NCI-H1694 (cell line): ENCODE measurements at regions not wholly inside any gene's neighbourhood (a gene's known extent, or its start where the extent isn't known, plus 50 kb on each side); places are given as distances from the start of the nearest gene placed in this dataset.

Source experiments
- DNase-seq: peaks from one replicate; lab custom pipeline; 2025; lab: John Stamatoyannopoulos, UW

DNA sequence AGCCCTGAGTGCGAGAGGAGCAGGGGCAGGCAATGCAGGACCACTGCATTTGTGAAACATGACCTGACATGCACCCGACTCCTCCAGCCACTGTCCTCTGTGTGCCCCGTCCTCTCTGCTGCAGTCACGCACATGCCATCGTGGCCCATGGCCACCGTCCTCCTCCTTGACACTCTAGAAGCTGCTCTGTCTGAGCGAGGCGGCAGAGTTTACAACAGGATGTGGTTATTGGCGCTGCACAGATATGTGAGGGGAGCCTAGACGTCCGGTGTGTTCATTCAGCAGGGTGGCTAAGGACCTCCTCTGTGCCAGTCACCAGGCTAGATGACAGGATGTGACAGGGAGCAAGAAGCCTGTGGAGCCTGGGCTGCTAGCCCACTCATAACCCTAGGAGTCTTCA lies 277.8 kb downstream of the FOXO1 start:
- no peak for DNase-seq

DNA sequence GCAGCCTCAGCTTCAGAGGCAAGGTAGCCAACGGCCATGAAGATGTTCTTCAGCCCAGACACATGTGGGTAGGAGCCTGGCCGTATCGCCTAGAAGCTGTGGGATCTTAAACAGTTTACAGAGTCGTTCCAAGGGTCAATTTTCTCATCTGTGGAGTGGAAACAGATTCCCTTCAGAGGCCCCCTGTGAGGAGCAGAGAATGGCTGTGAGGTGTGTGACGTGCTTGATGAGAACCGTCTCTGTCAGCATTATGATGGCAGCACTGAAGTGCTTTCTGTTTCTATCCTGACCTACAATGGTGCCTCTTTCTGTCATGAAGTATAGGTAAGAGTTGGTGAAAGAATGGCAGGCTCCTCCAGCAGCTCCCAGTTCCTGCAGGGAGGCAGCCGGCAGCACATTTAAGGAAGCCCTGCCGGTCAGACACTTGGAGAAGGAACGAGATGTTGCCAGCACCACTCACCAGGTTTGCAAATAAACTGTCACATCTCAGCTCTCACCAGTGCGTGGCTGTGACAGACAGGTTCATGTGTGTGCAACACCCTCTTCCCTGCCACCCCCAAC lies 277.3 kb downstream of the FOXO1 start:
- no peak for DNase-seq

DNA sequence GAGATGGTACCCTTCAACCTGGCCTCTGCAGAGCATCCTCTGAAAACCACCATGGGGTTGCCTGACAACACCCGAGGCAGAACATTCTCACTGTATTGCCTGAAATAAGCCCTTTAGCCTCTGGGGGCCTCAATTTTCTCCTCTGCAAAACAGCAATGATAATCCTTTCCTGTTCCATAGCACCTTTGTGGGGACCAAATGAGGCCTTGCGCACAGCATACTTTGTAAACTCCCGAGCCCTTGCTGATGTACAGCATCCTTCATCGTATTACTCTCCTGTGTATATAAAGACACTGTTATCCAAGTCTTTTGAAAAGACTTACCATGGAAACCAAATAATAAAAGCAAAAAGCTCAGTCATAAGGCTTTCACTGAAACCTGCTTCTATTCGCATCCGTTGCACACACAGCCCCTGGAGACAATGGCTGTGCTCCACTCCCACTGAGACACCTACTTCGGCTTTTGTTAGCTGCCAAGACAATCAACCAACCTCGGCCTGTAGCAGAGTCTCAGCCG lies 276.0 kb downstream of the FOXO1 start:
- no peak for DNase-seq

DNA sequence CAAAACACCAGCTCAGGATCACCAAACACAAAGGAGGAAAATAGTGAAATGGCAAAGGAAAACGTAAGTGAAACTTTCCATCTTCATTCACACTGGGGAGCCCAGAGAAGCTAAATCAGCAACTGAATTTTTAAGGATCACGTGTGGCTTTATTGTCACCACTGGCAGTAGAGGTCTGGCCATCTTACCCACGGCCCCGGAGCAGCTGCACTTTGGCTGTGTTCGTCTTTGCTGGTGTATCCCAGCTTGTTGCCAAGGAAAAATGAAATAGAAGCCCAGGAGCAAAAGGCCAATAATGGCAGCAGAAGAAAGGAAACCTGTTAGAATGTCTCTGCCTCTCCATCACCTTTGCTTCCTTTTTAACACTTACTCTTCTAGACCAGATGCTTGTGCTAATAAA lies 274.7 kb downstream of the FOXO1 start:
- no peak for DNase-seq

DNA sequence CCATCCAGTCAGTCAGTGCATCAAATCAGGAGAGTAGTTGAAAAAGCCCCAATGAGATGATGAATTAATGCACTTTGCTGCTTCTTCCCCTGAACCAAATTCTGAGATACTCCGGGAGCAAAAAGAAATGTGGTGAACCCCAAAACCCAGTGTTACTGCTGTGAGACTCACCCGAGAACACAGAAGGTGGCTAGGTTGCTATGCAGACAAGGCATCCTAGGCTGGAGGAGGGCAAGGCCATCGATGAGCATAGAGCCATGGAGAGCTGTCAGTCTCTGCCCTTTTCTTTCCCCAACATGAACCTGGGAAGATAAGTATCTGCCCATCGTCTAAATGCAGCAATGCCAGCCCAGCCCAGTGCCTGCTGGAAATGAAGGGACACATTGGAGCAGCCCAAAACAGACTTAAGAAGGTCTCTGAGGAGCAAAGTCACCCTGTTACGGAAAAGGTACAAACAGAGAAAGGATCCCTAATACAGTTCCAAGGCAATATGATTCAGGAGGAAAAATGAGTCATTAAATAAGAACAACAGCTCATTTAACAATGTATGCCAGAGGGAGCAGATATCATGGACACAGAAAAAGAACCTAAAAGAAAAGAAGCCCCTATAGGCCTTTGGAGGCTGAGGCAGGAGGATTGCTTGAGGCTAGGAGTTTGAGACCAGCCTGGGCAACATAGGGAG lies 272.0 kb downstream of the FOXO1 start:
- no peak for DNase-seq

DNA sequence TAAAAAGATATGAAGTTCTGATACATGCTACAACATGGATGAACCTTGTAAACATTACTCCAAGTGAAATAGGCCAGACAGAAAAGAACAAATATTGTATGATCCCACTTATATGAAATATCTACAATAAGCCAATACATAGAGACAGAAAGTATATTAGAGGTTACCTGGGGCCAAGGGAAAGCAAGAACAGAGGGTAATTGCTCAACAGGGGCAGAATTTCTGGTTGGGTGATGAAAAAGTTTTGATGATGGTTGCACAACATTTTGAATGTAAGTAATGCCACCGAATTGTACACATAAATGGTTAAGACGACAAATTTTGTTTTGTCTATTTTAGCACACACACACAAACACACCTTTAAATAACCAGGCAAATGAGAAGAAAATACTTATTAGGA lies 268.4 kb downstream of the FOXO1 start:
- DNase-seq = no peak

DNA sequence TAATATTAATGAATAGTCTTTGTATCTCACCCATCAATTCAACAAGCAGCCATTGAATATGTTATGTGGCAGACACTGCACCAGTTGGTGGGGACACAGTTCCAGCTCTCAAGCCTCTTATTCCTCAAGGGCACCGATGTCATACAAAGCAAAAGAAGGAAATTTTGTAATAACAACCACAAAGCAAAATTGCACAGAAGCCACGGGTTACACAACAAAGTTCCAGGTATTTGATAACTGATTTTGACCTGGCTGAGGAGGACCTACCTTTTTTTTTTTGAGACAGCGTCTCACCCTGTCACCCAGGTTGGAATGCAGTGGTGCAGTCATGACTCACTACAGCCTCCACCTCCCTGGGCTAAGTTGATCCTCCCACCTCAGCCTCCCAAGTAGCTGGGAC lies 266.7 kb downstream of the FOXO1 start:
- DNase-seq = no peak

DNA sequence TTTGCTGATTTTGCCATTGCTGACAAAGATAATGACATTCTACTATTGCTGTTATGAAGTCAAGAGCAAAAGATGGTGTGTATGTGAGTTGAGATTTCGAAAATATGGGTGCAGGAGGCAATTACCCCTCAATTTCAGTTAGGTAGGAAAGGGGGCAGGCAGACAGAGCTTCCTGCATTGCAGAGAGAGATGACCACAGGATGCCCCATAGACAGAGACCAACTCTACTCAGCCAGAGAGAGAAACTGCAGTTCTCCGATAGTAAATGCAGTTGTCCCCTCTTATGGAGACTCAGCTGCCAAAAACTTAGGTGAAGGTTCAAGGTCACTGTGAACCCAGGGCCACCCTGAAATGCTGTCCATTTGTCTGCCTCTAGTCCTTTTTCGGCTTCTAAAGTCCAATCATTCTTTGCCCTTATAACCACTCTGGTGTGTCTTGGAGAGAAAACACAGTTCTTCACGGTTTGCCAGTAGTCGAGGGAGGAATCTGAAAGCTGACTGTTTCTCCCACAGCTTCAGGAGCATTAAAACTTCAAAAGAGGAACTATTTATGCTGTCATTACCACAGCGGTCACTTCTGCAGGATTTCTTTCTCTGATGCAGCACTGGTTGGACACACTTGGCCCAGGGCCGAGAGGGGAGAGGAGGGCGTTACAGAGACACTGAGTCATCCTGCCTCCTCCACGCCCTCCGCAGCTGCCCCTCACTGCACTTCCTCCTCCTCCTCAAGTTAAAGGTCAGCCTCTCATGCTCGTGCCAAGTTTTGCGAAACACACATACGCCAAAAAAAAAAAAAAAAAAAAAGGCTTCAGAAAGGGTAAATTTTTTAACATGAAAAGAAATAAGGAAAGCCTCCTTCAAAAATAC lies 264.3 kb downstream of the FOXO1 start:
- DNase-seq = no peak

DNA sequence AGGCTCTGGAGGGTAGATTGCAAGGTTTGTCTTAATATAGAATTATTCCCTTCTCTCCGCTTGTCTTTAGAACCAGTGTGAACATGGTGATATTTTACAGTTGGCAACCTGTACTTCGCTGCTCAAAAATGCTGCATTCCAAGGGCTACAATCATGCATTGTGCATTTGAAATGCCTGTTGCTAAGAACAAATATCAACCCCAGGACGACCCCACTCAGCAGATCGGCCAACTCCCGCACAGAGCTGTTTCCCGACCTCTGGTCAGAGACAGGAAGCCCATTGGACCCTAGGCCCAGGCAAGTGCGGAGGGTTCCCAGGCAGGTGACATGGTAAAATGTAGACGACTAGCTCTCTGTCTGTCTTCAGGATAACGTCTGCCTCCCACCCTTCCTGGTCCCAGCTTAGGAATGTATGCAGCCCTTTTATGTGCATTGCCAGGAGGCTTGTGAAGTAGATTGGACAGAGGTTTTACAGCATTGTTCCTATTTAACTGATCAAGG lies 263.5 kb downstream of the FOXO1 start:
- no peak for DNase-seq

DNA sequence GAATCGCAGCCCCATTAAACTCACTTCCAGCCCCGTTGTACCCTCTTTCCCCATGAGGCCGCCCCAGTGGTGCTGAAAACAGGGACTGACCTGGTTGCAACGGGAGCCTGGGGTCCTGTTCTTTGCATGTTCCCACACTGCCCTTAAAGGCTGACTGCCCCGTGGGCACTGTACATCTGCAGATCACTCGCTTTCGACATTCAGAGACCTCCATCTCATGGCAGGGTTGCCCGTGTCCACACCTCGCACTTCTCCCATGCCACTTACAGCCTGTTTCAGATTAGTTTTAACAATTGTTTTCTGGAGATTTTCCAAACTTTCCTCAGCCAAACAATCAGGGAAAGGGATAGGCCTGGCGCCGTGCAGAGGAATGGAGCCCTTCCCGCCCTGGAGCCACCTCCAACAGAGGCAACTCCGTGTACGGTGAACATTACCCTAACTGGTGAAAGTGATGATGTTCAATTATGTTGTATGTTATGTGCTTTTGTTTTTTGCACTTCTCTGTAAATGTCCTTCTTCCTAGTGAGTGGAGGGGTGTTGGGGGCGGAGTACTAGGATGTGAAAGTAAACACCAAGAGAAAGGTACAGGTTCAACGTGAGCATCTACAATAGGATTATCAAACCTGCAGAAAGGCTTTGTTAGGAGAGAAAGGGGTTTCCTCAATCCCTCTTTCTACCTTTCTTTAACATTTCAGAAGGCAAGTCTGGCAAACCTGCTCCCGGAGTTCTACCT lies 262.8 kb downstream of the FOXO1 start:
- DNase-seq = no peak

DNA sequence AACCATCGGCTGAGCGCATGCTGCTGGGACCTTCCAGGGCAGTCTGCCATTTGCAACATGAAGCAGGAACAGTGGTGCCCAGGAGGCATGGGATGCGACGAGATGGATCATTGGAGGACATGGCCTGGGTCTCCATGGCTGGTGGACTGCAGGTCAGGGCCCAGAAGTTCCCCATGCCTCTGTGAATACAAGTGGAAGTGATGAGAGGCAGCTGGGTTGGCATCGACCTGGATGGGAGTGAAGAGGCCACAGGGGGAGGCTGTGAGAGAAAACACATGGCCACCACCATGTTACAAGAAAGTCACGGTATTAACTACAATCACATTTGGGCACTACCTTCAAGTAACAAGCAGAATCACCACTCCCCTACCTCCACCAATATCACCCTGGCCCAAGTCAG lies 262.0 kb downstream of the FOXO1 start:
- DNase-seq = no peak

DNA sequence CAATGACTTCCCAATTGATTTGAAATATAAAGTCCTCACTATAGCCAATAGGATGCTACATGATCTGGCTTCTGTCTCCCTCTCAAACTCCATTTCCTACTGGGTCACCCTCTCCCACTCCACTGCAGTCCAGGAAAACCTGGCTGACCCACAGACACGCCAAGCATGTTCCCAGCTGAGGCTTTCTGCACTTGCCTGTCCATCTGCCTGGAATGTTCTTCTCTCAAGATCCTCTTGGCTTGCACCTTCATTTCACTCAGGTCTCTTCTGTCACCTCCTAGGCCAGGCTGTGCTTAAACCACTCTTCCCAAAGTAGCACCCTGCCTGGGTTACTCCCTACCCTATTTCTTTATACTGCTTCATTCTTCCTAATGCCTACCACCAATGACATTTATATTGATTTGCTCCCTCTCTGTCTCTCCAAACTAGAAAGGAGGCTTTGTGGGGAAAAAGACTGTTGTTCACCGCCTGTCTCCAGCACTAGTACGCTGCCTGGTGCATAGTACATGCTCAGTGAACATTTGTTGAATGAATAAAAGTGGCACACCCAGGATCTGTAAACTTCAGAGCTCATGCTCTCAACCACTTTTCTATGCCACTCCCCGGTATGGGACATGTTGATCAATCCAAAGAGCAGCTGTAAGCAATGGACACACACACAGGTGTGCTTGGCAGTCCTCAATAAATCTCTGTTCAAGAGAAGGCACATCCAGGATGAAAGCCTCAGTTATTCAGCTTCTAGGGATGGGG lies 261.3 kb downstream of the FOXO1 start:
- no peak for DNase-seq

DNA sequence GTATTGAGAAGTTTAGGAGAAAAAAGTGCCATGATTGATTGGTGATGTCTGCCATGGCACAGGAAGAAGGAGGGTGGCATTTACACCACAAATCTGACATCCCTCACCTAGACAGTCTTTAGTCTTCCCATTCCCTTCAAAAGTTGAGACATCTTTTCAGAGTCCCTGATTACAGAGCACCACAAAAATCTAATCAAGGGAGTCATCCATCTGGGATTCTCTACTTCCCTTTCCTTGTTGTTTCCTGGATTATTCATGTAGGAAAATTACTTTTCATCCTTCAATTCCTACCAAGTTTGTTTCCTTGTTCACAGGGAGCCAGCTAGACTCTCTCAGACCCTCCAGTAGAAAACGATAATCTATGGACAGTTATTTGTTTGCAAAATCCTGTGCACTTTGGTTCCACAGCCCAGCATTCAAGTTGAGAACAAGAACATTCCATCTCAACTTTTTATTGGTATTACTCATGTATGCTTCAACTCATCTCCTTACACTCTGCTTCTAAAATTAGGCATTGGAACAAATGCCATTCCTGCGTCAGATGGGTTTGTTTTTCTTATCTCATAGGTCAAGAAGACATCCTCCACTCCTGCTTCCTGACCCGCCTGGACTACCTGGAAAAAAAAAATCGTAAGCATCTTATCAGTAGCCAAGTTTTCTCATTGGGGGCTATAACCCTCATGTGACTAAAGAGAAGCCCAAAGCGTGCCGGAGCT lies 259.9 kb downstream of the FOXO1 start:
- no peak for DNase-seq

DNA sequence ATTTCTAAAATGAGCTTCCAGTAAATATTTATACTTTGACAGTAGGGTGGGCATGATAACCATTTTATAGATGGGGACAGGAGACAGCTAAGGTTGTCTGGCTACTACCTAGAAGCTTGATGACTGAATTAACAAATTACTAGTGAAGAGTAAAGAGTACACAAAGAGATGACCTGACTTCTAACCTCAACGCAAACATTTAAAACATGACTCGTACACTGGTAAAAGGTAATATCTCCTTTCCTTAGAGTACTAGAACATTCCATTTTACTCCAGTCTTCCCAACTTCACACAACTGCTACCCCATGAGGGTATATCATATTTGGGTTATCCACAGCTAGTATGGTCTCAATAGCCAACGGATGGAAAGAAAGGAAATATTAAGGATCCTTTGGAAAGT lies 258.9 kb downstream of the FOXO1 start:
- no peak for DNase-seq

DNA sequence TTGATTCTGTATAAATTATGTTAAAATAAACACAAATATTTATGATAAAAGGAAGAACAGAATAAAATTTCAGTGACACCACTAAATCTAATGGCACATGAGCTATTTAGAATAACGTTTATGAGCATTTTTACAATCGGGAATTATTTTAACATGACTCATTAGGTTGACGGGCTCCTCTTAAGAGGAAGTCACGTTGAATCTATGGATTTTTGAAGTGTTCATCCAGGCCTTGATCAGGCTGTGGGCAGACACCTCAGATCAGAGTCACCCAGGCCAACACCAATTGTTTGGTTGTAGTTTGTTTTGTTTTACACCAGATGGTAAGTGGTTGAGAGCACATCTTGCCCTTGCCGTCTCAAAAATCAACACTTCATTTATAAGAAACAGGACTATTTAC lies 257.8 kb downstream of the FOXO1 start:
- no peak for DNase-seq

DNA sequence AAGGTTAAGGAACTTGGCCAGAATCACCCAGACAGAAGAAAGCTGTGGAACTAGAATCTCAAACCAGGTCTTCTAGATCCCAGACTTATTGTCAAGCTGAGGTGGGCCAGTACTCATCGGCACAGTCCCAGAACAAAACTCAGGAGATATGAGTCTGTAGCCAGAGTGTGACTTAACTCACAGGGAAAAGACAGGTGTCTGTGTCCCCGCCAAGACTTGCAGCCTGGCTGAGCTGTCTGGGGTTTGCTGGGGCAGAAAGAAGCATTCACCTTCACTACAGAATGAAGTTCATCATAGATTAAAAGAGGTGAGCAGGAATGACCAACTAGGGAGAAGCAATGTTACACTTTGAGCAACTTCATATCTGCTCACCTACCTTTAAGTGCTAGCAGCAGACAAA lies 257.2 kb downstream of the FOXO1 start:
- no peak for DNase-seq

DNA sequence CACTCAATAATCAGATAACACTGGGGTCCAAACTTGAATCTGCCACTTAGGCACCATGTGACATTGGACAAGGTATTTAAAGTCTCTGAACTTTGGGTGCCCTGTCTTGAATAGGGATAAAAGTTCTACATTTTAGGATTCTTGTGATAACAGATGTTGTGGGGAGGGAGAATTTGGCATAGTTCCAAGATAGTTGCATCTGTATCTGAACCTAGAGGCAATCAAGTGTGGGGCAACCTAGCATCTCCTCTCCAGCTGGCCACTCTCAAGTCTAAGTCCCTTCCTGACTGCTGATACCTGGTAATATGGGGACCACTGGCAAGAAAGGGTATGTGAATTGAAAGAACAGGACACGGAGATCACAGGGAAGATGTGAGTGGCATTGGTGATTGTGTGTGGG lies 256.1 kb downstream of the FOXO1 start:
- no peak for DNase-seq

DNA sequence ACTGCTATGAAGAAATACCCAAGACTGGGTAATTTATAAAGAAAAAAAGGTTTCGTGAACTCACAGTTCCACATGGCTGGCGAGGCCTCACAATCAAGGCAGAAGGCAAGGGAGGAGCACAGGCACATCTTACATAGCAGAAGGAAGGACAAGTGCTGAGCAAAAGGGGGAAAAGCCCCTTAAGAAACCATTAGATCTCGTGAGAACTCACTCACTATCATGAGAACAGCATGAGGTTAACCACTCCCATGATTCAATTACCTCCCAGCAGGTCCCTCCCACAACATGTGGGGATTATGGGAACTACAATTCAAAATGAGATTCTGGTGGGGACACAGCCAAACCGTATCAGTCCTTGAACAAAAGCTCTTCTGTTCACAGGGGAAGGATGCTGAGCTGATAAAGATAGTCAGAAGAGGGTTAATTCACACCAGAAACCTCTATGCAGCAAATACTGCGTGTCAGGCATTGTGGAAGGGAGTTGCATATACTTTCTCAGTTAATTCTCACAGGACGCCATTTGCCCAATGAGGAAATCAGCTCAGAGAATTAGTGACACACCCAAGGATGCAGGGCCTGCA lies 246.2 kb downstream of the FOXO1 start:
- no peak for DNase-seq

DNA sequence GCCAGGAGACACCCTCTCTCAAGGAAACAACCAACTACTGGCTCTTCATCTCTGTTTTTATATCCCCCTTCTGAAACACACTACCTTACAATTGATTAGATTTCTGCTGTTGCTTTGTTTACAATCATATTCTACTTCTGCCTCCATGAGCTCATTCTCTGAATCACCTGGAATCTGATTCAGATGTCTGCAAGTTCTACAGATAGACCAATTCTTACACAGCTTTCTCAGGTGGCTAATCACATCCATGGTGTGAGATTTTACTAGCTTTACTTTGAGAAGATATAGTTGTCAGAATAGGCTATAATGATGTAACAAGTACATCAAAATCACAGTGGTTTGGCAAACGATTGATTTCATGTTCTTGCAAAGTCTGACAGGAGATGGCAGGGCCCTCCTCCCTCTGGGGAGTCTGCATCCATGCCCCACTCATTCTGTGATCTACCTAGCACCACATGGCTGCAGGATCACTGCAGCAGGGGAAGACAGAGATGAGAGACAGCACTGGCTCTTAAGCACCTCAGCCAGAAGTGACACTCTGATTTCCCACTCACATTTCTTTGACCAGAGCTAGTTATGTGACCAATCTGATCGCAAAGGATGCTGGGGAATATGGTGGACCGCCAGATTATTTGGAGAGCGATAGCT lies 243.7 kb downstream of the FOXO1 start:
- no peak for DNase-seq

DNA sequence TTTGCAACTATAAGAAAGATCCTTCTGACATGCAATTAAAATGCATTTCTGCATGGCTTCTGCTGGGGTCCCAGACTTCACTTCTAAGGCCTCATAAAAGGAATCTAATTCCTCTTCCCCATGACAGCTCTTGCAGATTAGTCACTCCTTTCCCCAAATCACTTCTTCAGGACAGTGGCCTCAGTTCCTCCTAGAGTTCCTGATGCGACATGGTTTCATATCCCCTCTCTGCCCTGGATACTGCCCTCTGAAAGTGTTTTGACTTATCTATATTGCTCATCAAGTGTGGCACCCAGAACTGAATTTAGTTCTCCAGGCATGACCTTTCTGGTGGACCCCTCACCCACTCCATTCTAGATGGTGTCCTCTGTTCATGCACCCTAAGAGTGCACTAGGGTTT lies 238.1 kb downstream of the FOXO1 start:
- no peak for DNase-seq
